KOPT-K1 (cell line): ENCODE measurements at regions not wholly inside any gene's neighbourhood (a gene's known extent, or its start where the extent isn't known, plus 50 kb on each side); places are given as distances from the start of the nearest gene placed in this dataset.

ENCODE experiments used
- H3K27ac ChIP-seq: fragments of 200-600 bp; sonication (generic); 2 replicates; pipeline ENCODE4 v1.5.1; 2016; ENCODE audit warnings: antibody characterized with exemption, mild to moderate bottlenecking, low read depth, low read length; ENCODE audit not compliant: poor library complexity, severe bottlenecking
- H3K36me3 ChIP-seq: fragments of 200-600 bp; sonication (generic); 2 replicates; pipeline ENCODE4 v1.5.1; 2017; ENCODE audit warnings: antibody characterized with exemption, mild to moderate bottlenecking, low read length, moderate library complexity; ENCODE audit not compliant: insufficient read depth
- H3K9me3 ChIP-seq: fragments of 200-600 bp; sonication (generic); 2 replicates; pipeline ENCODE4 v1.5.1; 2017; ENCODE audit warnings: antibody characterized with exemption, low read length, mild to moderate bottlenecking; ENCODE audit not compliant: insufficient read depth, poor library complexity, severe bottlenecking

GRCh38 chrX:4397471-4397870 is 684.0 kb upstream of the PRKX start:
- Histone ChIP-seq H3K27ac (no peak overlapping the region), H3K9me3 (no peaks in the 10 kb centered on the region), H3K36me3 (no peaks in the 10 kb centered on the region)

GRCh38 chrX:4382273-4382672 is 668.8 kb upstream of the PRKX start:
- Histone ChIP-seq H3K9me3 (no peaks in the 10 kb centered on the region), H3K27ac (no peak overlapping the region), H3K36me3 (no peaks in the 10 kb centered on the region)

- H3K9me3 ChIP-seq, result no peaks in the 10 kb centered on the region
- H3K36me3 ChIP-seq, result no peaks in the 10 kb centered on the region
- no peak overlapping the region for H3K27ac ChIP-seq
Observed at GRCh38 chrX:4380710-4381109, 667.3 kb upstream of the PRKX start.

- Histone ChIP-seq H3K27ac (no peak overlapping the region), H3K36me3 (no peaks in the 10 kb centered on the region), H3K9me3 (no peaks in the 10 kb centered on the region)
Observed at GRCh38 chrX:4379071-4379470, 665.6 kb upstream of the PRKX start.

- Histone ChIP-seq H3K36me3 (no peaks in the 10 kb centered on the region), H3K27ac (no peak overlapping the region), H3K9me3 (no peaks in the 10 kb centered on the region)
Observed at GRCh38 chrX:4373791-4374190, 660.3 kb upstream of the PRKX start.

GRCh38 chrX:4358577-4358976 is 645.1 kb upstream of the PRKX start:
- no peak overlapping the region for H3K27ac ChIP-seq

GRCh38 chrX:4322916-4323315 is 609.5 kb upstream of the PRKX start:
- Histone ChIP-seq H3K9me3 (no peaks in the 10 kb centered on the region), H3K27ac (no peak overlapping the region), H3K36me3 (no peaks in the 10 kb centered on the region)

More at GRCh38 chrX:4358577-4358976, 645.1 kb upstream of the PRKX start:
- no peaks in the 10 kb centered on the region for H3K9me3 ChIP-seq
- no peaks in the 10 kb centered on the region for H3K36me3 ChIP-seq

GRCh38 chrX:4320436-4320947 is 607.0 kb upstream of the PRKX start:
- no peaks in the 10 kb centered on the region for H3K36me3 ChIP-seq
- no peaks in the 10 kb centered on the region for H3K9me3 ChIP-seq
- no peak overlapping the region for H3K27ac ChIP-seq

GRCh38 chrX:4315891-4316290 is 602.4 kb upstream of the PRKX start:
- H3K36me3 ChIP-seq, result no peaks in the 10 kb centered on the region
- no peak overlapping the region for H3K27ac ChIP-seq
- H3K9me3 ChIP-seq, result no peaks in the 10 kb centered on the region

- Histone ChIP-seq H3K9me3 (no peaks in the 10 kb centered on the region), H3K36me3 (no peaks in the 10 kb centered on the region), H3K27ac (no peak overlapping the region)
Observed at GRCh38 chrX:4314586-4314985, 601.1 kb upstream of the PRKX start.

GRCh38 chrX:4277122-4277521 is 563.7 kb upstream of the PRKX start:
- Histone ChIP-seq H3K36me3 (no peaks in the 10 kb centered on the region), H3K9me3 (peaks cover 3% of the 10 kb centered on the region), H3K27ac (no peak overlapping the region)

GRCh38 chrX:4268676-4269075 is 555.2 kb upstream of the PRKX start:
- no peaks in the 10 kb centered on the region for H3K36me3 ChIP-seq
- no peak overlapping the region for H3K27ac ChIP-seq
- H3K9me3 ChIP-seq, result no peaks in the 10 kb centered on the region

GRCh38 chrX:4265036-4265435 is 551.6 kb upstream of the PRKX start:
- Histone ChIP-seq H3K9me3 (no peaks in the 10 kb centered on the region), H3K27ac (no peak overlapping the region)

GRCh38 chrX:4263030-4263803 is 549.8 kb upstream of the PRKX start:
- Histone ChIP-seq H3K9me3 (no peaks in the 10 kb centered on the region), H3K36me3 (no peaks in the 10 kb centered on the region), H3K27ac (no peak overlapping the region)

More at GRCh38 chrX:4265036-4265435, 551.6 kb upstream of the PRKX start:
- H3K36me3 ChIP-seq, result no peaks in the 10 kb centered on the region

GRCh38 chrX:4253092-4253491 is 539.6 kb upstream of the PRKX start:
- no peaks in the 10 kb centered on the region for H3K36me3 ChIP-seq
- no peak overlapping the region for H3K27ac ChIP-seq
- H3K9me3 ChIP-seq, result no peaks in the 10 kb centered on the region

GRCh38 chrX:4249401-4249800 is 536.0 kb upstream of the PRKX start:
- no peak overlapping the region for H3K27ac ChIP-seq
- H3K9me3 ChIP-seq, result no peaks in the 10 kb centered on the region
- no peaks in the 10 kb centered on the region for H3K36me3 ChIP-seq
